GM18517 (cell line): ENCODE measurements at regions not wholly inside any gene's neighbourhood (a gene's known extent, or its start where the extent isn't known, plus 50 kb on each side); places are given as distances from the start of the nearest gene placed in this dataset.
"Not testable (repeated sequence)": the region's sequence is repeated elsewhere in the genome, so short reads cannot be mapped to it uniquely, and the experiment has no call there.

Experiments used
- ATAC-seq: cut with Tn5 transposase; IDR thresholded peaks from one replicate; pipeline ENCODE4 v1.9.1; 2021; ENCODE audit warnings: mild to moderate bottlenecking, moderate library complexity; ENCODE audit not compliant: unreplicated experiment

DNA sequence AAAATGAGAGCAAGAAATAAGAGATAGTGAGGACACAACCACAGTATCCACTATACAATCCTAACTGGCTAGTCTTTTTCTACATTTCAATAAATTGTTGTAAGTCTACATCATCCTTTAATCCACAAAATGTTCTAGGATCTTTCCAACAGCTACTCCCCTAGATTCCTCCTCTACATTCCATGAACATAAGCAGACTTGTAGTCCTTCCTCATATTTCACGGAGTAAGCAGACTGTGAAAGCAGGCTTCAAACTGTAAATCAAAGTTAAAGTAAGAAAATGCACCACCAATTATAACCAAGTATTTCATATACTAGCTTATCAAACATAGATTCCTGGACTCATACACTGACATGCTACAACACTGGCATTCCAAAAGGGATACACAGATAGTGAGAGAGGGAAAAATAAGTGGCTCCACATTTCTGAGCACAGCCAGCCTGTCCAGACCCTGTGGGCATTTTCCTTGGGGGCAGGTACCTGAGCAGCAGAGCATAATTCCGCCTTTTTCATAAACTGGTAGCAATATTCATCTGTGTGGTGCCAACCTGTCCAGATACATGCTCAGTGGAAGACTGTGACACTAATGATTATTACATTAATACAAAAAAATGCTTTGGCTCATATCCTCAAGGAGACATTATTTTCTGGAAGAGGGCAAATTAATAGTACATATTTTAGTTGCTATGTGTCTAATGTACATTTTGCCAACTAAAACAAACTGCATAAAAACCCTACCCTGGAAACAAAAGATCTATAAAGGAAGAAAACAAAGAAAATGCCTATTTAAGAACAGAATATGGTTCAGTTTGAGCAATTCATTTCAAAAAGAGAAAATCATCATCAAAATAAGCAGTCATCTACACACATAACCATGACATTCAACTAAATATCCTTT, 113.3 kb upstream of the FSCB start:
- no peak for ATAC-seq

DNA sequence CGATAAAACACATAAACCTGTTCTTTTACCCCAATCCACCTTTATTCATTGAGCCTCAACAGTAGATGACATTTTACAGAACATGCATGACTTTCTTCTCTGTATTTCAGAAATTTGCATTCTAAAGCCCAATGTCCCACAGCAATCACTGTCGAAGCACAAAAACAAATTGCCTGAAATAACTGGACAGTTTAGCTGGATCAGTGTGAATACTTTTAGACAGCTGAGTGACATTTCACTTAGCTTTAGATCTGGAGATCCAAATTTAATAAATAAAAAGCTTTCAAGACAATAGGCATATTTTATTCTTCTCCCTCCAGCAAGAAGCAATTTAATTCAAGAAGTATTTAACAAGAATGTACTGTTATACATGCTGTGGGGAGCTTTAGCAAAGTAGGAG, 109.1 kb upstream of the FSCB start:
- ATAC-seq = no peak

DNA sequence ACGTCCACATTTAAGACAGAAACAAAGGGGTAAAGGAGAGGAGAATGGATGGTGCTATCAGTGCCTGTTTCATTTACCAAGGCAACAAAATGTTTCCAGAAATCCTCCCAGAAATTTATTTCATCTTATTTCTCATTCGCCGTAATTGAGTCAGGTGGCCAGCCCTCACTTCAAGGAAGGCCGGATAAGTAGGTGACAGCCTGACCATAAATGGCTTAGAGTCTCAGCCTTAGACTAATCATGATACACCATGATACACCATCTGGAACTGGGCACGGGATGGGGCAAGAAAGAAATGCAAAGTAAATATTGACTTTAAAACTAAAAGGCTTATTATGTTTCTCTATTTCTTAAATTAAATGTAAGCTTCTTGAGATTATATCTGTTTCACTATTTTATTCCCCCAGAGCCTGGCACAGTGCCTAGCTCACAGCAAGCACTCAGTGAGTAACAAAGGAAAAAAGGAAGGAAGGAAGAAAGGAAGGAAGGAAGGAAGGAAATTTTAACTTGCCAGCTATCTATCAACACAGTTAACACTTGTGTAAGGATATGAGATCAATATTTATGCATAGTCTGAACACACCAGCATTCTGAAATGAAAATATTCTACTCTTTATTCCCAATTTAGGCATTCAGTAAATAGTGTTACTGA, 106.1 kb upstream of the FSCB start:
- ATAC-seq = no peak

DNA sequence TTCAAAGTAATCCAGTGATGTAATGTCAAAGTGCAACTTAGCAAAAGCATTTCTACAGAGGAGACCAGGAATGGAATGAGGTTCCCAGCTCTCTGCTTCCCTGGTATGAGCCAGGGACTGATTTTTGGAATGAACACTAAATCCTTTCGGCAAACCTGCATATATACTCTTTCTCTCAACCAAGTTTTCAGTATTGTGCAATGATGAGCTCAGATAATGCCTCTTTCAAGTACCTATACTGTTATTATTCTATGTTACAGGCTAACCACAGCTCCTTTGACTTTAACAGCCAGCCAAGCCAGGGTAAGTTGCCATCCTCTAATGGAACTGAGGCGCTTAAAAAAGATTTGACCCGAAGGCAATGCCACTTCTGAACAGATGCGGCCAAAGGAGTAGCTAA, 104.9 kb upstream of the FSCB start:
- ATAC-seq = no peak

DNA sequence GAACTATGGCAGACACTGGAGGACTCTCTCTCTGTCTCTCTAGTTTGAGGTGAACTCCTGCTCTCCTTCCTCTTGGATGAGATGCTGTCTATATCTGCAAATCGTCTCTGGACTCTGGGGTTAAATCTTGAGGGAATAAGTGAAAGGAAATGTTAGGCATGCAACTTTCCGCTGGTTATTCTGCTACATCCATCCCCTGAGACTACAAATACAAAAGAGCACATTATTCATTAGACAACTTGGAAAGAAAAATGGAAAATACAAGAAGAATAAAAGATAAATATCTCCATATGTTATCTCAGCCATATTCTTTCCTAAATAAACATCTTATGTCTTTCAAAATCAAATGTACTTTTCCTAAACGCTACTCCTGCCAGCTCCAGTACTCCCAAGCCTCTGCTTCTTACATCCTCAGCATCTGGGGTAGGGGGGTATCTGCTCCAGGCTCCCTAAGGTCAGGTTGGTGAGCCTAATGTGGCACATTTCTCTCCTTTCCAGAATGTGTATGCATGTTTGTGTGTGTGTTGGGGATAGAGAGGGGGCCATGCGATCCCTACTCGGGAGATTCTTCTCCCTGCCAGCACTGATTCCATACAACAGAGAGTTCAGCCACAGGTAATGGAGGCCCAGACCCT, 102.9 kb upstream of the FSCB start:
- ATAC-seq = no peak

DNA sequence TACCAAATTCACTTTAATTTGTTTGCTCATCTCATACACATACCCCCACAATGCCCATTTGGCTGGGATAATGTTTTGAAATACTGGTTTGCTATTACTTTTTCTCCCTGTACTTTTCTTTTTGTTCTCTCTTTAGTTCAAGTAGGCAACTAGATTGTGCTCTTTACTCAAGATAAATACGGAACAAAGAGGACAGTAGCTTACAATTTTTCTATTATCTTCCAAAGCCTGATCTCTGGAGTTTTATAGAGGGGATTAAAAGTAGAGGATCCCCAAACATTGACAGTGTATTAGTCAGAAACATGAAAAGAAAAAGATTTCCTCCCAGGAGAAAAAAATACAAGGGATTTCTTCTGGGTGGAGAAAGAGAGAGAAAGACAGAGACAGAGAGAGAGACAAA, 102.1 kb upstream of the FSCB start:
- no peak for ATAC-seq

DNA sequence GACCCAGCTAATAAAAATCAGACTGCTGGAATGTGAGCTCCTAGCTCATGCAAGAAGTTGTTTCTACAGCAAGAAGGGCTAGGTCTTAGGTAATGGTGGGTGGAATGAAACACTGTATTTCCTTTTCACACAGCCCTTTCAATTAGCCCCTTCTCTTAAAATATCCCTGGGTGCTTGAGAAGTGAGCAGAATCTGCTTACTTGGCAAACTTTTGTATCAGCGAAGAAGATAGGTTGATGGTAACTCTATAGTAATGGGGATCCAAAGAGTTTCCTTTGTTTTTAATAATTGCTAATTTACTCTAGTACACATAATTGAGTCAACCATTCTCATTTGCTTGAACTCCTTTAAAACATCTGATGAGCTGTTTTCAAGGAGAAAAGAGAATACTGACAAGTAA, 100.6 kb upstream of the FSCB start:
- ATAC-seq = no peak

DNA sequence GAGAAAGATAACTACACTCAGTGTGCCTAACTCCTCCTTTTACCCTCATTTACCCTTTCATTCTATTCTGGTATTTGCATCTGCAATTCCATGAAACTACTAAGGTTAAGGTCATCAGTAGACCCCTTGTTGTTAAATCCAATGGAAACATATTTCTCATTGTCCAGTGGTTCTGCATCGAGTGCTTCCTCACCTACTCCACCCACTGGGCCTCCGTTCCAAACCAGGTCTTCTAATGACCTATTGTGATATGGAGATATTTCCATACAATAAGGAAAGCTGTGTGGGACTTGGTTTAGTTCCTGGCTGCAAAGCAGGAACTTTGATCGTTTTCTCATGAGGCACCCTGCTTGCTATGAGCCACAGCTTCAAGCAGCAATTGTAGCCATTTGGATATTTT, 99.5 kb upstream of the FSCB start:
- no peak for ATAC-seq

DNA sequence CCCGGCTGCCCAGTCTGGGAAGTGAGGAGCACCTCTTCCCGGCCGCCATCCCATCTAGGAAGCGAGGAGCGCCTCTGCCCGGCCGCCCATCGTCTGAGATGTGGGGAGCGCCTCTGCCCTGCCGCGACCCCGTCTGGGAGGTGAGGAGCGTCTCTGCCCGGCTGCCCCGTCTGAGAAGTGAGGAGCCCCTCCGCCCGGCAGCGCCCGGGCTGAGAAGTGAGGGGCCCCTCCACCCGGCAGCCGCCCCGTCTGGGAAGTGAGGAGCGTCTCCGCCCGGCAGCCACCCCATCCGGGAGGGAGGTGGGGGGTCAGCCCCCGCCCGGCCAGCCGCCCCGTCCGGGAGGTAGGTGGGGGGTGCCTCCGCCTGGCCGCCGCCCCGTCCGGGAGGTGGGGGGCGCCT, 94.2 kb upstream of the FSCB start:
- not testable (repeated sequence) for ATAC-seq

DNA sequence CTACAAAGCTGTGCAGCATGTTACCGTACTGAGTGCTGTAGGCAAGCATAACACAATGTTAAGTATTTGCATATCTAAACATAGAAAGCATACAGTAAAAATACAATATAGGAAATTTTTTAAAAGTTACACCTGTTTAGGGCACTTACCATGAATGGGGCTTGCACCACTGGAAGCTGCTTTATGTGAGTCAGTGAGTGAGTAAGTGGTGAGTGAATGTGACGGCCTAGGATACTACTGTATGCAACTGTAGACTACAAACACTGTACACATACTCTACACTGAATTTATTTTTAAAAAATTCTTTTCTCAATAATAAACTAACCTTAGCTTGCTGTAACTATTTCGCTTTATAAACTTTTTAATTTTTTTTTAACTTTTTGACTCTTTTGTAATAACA, 82.1 kb upstream of the FSCB start:
- ATAC-seq = no peak

DNA sequence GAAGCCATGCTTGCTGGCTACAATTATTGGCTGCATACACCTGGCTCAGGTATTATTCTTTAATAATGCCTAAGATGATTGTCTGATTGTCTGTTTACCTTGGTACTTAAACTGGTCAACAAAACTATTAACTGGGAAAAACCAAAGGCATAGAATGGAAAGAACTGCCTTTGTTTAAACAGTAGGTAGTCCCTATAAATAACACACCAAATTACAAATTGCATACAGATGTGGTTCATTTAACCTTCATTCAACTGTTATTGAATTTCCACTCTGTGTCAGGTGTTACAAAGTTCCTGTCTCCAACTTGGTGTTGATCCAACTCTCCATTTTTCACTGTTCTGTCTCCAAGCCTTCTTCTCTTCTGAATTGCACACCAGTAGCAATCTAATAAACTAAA, 79.8 kb upstream of the FSCB start:
- ATAC-seq = no peak

DNA sequence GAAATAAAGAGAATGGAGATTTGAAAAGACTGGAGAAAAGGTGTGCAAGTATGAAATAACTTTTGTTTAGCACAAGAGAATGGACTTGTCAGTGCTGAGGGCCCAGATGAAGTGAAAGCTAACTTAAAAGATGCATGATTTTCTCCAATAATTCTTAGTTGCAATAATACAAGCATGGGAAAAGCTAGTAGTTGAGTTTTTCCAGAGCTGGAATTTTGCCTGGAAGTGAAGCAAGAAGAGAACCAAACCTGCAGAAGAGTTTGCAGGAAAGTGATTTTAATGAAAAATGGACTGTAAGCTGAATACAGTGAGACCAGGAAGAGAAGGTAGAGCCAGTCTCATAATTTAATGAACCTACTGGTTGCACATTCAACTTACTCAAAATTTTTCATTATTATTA, 69.3 kb upstream of the FSCB start:
- no peak for ATAC-seq

DNA sequence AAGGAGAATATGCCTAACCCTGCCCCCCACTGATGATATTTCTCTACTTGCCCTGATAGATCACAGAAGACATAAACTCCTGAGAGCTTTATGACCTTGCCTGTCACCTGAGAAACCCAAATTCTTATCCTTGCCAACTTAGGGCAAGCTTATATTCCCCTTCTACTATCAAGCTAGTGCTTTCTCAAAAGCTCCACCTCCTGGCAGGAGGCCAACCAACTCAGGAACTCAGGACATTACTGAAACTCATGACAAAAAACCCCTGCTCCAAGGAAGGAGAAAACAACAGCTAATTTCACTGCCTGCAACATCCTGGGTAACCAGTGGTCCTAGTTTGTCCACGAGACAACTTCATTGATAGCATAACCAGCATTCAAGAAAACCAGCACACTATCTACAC, 60.9 kb upstream of the FSCB start:
- no peak for ATAC-seq

DNA sequence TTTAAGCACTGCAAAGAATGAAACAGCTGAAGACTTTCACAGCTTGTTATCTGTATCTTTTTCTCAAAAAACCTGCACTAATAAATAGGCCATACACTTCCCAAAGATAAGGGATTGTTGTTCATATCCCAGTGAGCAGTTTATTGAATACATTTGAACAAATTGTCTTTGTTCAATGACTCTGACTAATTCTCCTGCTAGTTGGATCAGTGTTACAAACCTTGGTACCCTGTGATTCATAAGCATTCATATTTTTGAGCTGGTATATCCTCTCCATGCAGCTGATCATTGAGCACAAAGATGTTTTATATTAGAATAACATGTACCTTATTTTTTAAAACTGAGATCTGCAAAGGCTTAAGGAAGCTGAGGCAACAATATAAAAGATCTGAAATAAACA, 58.9 kb upstream of the FSCB start:
- no peak for ATAC-seq

DNA sequence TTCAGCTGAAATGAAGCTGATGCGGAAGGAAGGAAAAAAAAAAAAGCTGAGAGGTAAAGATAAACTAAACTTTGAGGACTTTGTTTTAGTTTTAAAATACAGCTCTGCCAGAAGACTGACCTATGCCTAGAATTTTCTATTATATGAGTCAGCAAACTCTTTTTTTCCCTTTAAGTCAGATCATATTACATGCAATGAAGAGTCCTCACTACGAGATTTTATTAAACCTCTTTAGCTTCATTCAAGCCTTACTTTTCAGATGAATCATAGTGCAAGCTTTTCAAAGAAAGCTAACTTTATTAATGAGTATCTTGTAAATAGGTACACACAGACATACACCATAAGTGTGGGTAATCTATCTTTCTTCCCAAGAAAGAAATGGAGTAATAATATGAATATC, 57.8 kb upstream of the FSCB start:
- no peak for ATAC-seq
